Left lung (tissue), 4 donors: ENCODE measurements at regions not wholly inside any gene's neighbourhood (a gene's known extent, or its start where the extent isn't known, plus 50 kb on each side); places are given as distances from the start of the nearest gene placed in this dataset.
A peak's percentile ranks its signal among the peaks of the same experiment; 100 is the strongest.

Source experiments
- ATAC-seq: fragments of 200-7000 bp; cut with Tn5 transposase; one replicate; pipeline ENCODE4 v1.9.1; 2020; ENCODE audit warnings: moderate library complexity
- DNase-seq, 4 donors: peaks; one replicate each; pipeline ENCODE4 v3.0.0-alpha.2; 2013 to 2020
- H3K27ac ChIP-seq, 2 donors: fragments of 200-600 bp; sonication (generic) in 1 of 2; one replicate each; pipeline versions ENCODE4 v1.5.0 to v1.8.0; 2020 to 2021
- H3K27me3 ChIP-seq, 2 donors: fragments of 200-600 bp; sonication (generic) in 1 of 2; one replicate each; pipeline versions ENCODE4 v1.5.0 to v1.8.0; 2020 to 2021
- H3K36me3 ChIP-seq, 2 donors: fragments of 200-600 bp; sonication (generic) in 1 of 2; one replicate each; pipeline versions ENCODE4 v1.5.0 to v1.8.0; 2020 to 2021
- H3K4me1 ChIP-seq, 2 donors: fragments of 200-600 bp; one replicate each; pipeline ENCODE4 v1.8.0; 2021
- H3K4me3 ChIP-seq, 2 donors: fragments of 200-600 bp; sonication (generic) in 1 of 2; one replicate each; pipeline versions ENCODE4 v1.5.0 to v1.8.0; 2020 to 2021; ENCODE audit warnings: mild to moderate bottlenecking in 1 of 2
- H3K9me3 ChIP-seq, 2 donors: fragments of 200-600 bp; sonication (generic) in 1 of 2; one replicate each; pipeline versions ENCODE4 v1.5.0 to v1.8.0; 2020 to 2021
- intact Hi-C, 2 donors: fragments of 100-400 bp; cut with DNase I; formaldehyde crosslinking; loops; one replicate each; pipeline versions ENCODE4 v1.11.2 to v1.14.2; 2022
- TF ChIP-seq, protein P1 (sequence below), 2 donors: fragments of 200-600 bp; sonication (generic) in 1 of 2; IDR thresholded peaks; one replicate each; pipeline versions ENCODE4 v1.5.0 to v1.8.0; 2021; ENCODE audit warnings: antibody characterized with exemption in 2 of 2
- donor health status: DM: no; HTN: yes; CAD: no.
- donor health status: DM: no; HTN: no; CAD: no.

DNA sequence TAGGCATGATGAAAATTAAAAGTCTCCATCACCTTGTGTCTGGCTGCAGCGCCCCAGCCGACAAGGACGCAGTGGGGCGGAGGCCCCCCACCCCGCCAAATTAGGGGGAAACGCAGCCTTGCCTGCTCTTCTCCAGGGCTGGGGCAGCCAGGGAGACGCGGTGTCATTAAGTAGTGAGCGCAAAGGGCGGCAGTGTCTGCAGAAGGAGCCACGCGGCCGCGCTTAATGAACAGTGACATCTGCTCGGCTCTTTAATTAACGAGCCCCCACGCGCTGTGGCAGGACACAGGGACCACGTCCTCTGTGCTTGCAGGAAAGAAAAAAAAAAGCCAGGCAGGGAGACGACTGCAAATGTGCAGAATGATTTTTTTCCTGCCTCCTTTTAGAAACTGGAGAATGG is 93.4 kb upstream of the NCOR2 start:
- H3K36me3 ChIP-seq, result no peaks in the 10 kb centered on the region
- H3K27me3 ChIP-seq, result no peaks in the 10 kb centered on the region
- intact Hi-C loops, result no loop called here
- ATAC-seq (no peak), DNase-seq (no peak)
- no peak overlapping the region for H3K27ac ChIP-seq
- H3K4me3 ChIP-seq, result no peak overlapping the region
- peaks cover 11 to 28% of the 10 kb centered on the region in 2 donors for H3K4me1 ChIP-seq
- TF ChIP-seq, protein P1, sequence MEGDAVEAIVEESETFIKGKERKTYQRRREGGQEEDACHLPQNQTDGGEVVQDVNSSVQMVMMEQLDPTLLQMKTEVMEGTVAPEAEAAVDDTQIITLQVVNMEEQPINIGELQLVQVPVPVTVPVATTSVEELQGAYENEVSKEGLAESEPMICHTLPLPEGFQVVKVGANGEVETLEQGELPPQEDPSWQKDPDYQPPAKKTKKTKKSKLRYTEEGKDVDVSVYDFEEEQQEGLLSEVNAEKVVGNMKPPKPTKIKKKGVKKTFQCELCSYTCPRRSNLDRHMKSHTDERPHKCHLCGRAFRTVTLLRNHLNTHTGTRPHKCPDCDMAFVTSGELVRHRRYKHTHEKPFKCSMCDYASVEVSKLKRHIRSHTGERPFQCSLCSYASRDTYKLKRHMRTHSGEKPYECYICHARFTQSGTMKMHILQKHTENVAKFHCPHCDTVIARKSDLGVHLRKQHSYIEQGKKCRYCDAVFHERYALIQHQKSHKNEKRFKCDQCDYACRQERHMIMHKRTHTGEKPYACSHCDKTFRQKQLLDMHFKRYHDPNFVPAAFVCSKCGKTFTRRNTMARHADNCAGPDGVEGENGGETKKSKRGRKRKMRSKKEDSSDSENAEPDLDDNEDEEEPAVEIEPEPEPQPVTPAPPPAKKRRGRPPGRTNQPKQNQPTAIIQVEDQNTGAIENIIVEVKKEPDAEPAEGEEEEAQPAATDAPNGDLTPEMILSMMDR (IDR thresholded peaks at IDR 0.05), result no peak
- H3K9me3 ChIP-seq, result no peaks in the 10 kb centered on the region

DNA sequence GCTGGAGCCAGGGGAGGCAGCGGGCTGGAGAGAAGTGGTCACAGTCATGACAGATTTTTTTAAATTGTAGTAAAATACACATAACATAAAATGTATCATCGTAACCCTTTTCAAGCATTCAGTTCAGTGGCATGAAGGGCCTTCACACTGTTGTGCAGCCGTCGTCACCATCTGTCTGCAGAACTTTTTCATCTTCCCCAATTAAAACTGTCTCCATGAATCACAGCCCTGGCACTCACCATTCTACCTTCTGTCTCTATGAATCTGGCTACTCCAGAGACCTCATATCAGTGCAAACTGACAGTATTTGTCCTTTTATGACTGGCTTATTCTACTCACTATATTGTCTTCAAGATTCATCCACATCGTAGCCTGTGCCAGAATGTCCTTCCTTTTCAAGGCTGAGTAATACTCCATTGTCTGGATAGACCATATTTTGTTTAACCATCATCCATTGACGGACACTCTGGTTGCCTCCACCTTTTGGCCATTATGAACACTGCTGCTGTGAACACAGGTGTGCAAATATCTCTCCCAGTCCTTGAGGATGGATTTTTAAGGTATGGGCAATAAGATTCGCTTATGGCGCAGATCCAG is 91.5 kb upstream of the NCOR2 start:
- intact Hi-C loops, result no loop called here
- no peaks in the 10 kb centered on the region for H3K27me3 ChIP-seq
- no peaks in the 10 kb centered on the region for H3K9me3 ChIP-seq
- no peak for ATAC-seq
- no peak for DNase-seq
- H3K4me3 ChIP-seq, result no peak overlapping the region
- no peak overlapping the region for H3K27ac ChIP-seq
- H3K36me3 ChIP-seq, result no peaks in the 10 kb centered on the region
- peaks cover 19 to 36% of the 10 kb centered on the region in 2 donors for H3K4me1 ChIP-seq
- TF ChIP-seq, protein P1 (IDR thresholded peaks at IDR 0.05), result no peak

- Histone ChIP-seq H3K27ac (no peak overlapping the region), H3K36me3 (no peaks in the 10 kb centered on the region), H3K9me3 (no peaks in the 10 kb centered on the region), H3K27me3 (no peaks in the 10 kb centered on the region), H3K4me3 (no peak overlapping the region), H3K4me1 (peaks cover 19 to 38% of the 10 kb centered on the region in 2 donors)
- intact Hi-C loops, result no loop called here
- TF ChIP-seq, protein P1 (IDR thresholded peaks at IDR 0.05), result no peak
- ATAC-seq (no peak), DNase-seq (no peak)
Measured at GRCh38 chr12:124658302-124658701, 90.9 kb upstream of the NCOR2 start.

DNA sequence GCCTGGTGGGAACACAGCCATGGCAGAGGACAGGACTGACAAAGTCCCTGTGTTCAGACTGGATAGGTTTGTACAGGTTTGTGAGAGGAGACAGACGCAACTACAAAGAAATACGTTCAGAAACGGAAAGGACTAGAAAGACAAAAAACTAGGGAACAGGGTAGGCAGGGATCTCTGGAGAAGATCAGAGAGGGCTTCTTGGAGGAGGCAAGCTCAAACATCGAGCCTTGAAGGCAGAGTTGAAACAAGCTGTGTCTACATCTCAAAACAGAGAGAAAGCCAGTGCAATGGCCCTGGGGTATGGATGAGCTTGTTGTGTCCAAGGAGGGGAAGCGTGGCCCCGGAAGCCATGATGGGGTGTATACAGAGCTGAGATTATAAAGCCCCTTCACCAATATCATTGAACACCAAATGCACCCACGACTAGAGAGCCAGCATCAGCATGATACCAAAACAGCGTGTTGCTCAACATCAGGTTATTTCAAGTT is 89.6 kb upstream of the NCOR2 start:
- Histone ChIP-seq H3K9me3 (no peaks in the 10 kb centered on the region), H3K4me3 (no peak overlapping the region), H3K4me1 (peaks cover 19 to 49% of the 10 kb centered on the region in 2 donors), H3K27ac (no peak overlapping the region), H3K36me3 (no peaks in the 10 kb centered on the region), H3K27me3 (no peaks in the 10 kb centered on the region)
- no peak for ATAC-seq
- intact Hi-C loops, result no loop called here
- DNase-seq, result no peak
- TF ChIP-seq, protein P1 (IDR thresholded peaks at IDR 0.05), result no peak

DNA sequence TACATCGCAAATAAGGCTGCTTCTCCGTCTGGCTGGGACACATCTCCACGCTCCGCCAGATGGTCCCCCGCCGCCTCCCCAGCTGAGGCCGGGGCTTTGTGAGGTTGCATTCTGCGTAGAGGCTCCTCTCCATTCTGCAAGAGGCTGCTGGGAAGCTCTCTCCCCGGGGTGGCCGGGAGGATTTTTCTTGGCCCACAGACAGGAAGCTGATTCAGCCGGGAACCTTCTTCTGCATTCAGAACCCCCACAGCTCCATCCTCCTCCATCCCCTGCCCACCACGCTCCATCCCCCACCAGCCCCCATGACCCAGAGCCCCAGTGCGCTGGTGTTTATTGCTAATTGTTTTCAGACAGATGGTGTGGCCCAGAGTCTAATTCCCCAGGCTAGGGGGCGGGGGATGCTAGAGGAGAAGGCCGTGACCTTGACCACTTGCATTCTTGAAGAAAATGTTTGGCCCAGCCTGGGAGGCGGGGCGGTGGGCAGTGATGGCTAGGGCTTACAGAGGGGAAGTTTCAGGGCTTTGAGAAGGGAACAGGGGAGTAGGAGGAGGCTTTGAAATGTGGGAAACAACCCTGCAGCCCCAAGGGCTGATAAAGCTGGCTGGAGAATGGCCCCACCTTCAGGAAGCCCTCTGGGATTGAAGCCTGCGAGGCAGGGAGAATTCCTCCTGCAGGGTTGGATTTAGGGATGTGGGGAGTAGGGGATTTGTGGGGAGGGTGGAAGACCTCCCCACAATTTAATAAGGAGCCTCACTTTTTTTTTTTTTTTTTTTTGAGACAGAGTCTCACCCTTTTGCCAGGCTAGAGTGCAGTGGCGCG is 88.5 kb upstream of the NCOR2 start:
- Histone ChIP-seq H3K36me3 (no peaks in the 10 kb centered on the region), H3K27ac (peak overlapping the region; percentile 78 to 87), H3K9me3 (no peaks in the 10 kb centered on the region), H3K4me1 (peaks cover 19 to 54% of the 10 kb centered on the region in 2 donors), H3K27me3 (no peaks in the 10 kb centered on the region), H3K4me3 (no peak overlapping the region)
- DNase-seq, result peak in 3 of 4 donors; percentile 58 to 85 (median 76)
- intact Hi-C loops, result no loop called here
- TF ChIP-seq, protein P1 (IDR thresholded peaks at IDR 0.05), result no peak
- peak; percentile 69 for ATAC-seq
